Stimulated activated CD4-positive, alpha-beta T cell treated with anti-CD3 and anti-CD28 coated beads, Interleukin-15, amount 100 ng/mL, for 48 hours (primary cell): ENCODE measurements at regions not wholly inside any gene's neighbourhood (a gene's known extent, or its start where the extent isn't known, plus 50 kb on each side); places are given as distances from the start of the nearest gene placed in this dataset.

ENCODE experiments used
- DNase-seq, 2 donors: peaks; one replicate each; pipeline ENCODE4 v3.0.0-alpha.2; 2020; ENCODE audit warnings: low read depth in 2 of 2

DNA sequence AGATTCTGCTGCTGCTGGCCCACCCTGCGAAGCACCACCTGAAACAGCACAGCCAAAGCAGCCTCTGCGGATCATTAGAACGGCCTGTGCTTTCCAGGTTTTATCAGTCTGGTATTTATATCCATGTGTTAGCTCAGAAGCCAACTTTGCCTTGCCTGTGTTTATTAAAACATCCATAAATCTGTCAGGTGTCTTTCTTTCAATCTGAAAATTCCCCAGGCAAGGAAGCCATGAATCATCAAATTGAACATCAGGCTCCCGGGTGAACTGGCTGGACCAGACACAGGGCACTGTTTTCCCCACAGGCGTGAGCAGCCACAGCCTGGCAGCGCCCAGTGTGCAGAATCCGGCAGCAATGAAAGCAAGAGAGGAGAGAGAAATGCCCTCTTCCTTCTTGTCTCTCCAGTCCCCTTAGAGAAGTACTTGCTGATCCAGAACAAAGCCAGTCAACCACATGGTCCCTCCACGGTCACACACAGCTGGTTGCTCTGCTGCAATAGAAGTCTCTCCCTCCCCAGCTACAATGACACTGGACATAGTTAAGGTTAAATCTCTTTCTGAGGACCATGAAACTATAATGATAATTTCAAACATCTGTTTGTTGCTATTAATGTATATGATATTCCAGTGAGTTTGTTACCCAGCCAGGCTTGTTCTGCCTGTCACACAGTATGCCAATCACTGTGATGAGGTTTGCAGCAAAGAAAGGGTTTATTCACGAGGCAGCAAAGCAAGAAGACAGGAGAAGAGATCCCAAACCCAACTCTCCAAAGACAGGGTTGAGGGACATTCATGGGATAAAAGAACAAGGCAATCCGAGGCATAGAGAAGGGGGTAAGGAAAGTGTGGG, 212.1 kb upstream of the FMN2 start:
- no peak for DNase-seq

- DNase-seq, result no peak
Observed at GRCh38 chr1:239882967-239883366, 208.7 kb upstream of the FMN2 start.

GRCh38 chr1:239884796-239885195, 206.9 kb upstream of the FMN2 start:
- DNase-seq, result no peak

DNA sequence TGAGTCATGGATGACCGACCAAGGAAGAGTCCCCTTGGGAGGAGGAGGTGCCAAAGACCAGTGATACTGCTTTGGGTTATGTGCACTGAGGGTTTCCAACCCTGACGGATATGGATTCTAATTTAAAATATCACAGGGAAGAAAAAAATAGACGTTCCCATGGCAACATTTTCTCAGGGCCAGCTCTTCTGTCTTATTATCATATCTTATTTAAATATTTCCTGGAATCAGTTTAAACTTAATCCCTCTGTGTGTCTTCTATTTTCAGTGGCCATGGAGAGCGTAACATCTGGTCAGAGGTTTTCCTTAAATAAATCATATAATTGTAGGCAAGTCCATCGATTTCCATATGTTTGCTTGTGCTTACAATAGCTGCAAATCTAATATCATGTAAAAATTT, 205.4 kb upstream of the FMN2 start:
- DNase-seq, result no peak

DNA sequence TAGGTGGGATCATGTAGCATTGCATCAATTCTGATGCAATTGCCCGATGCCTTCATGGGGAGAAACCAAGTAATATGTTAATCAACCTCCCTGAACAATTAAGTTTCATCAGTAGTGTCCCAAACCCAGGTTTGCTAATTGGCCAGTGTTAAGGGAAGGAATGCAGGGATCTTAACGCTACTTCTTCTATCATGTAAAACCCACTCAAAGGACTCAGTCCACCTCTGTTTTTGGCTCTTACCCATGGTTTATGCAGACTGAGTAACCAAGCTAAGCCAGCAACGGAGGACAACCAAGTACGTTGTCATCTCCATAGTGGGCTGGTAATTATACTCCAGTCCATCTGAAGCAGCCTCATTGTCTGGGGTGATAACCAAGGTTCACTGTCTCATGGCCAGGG, 203.0 kb upstream of the FMN2 start:
- DNase-seq, result no peak

DNA sequence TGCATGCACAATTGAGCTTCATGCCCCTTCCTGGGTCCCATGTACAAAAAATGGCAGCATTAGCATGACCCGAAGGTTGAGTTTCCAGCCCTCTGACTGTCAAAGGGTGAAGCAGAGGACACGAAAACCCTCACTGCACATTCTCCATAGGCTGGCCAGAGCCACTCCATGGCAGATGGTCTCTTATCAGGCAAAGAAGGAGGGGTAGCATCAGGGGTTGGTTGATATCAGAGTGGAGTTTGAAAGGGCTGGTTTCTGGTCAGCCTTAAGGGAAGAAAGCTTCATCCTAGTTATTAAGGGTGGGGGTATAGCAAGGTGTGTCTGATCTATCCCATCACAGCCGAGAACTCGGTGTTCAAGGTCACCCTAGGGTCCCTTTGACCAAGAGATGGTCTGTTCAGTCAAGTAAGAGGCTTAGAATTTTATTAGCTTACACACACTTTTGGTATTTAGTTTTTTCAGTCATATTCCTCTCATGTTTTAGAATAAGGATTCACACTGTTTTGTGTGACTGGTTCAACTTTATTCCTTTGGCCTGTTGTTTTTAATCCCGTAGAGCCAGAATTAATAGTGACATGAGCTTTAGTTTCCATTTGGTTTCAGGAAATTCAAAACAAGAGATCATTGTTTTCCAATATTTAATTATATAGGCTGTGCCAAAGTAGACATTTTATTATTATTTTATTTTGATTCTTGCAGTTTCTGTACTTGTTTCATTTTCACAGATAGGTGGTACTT, 199.9 kb upstream of the FMN2 start:
- DNase-seq, result no peak

DNA sequence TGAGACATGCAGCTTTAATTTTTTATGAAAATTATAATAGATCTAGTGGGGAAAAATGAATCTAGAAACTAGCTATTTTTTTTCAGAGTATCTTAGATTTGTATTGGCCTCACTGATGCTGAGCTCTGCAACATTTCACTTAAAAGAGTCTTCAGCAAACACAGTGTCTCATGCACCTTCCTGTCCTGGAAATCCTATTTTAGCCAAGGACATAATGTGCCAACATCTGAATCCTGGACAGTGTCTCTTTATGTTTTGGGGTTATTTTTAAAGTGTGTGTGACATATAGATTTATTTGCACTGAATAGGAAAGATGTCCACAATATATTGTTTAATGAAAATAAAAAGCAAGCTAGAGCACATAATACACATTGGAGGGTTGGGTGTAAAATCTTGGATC, 199.1 kb upstream of the FMN2 start:
- no peak for DNase-seq

GRCh38 chr1:239893127-239893731, 198.5 kb upstream of the FMN2 start:
- no peak for DNase-seq

DNA sequence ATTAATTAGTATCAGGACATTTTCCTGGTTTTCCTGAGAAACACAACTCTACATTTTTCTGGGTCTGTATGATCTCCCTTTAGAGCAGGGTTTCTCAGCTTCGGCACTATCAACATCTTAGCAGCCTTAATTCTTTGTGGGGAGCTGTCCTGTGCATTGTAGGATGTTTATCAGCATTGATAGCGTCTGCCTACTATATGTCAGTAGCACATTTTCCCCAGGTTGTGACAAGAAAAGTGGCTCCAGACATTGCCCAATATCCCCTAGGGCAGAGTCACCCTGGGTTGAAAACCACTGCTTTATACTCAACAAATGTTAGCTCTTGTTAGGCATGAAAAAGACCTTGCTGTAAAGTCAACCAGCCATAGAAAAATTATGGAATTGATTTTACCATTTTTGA, 195.1 kb upstream of the FMN2 start:
- no peak for DNase-seq

GRCh38 chr1:239896980-239897379, 194.7 kb upstream of the FMN2 start:
- DNase-seq, result no peak

GRCh38 chr1:239897458-239897857, 194.2 kb upstream of the FMN2 start:
- no peak for DNase-seq

DNA sequence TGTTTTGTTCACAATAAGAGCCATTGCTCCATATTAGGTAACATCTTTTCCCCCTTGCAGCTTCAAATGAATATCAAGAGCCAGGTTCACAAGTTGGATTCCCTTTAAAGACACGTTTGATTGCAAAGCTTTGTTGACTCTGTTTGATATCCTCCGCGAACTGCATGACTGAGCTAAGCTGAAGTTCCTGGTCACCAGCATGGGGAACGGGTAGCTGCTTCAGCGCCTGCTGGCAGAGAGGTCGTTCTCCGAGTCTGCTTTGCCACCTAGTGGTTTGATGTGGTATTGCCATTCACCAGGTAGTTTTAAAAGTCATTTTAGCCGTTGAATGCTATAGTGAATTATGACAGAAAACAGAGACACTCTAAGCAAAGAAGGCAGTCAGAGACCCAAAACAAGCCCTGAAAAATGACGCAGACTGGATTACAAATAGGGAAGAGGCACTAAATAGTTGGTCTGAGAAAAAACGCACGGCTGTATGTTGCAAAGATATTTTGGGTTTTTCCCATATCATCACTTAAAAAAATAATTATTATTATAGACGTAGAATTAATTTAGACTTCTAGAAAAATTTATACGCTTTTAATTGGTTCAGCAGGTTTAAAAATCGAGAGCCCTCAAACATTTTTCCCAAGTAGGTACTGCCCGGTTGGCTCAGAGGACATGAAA, 193.5 kb upstream of the FMN2 start:
- peak; percentile 63 to 68 for DNase-seq

DNA sequence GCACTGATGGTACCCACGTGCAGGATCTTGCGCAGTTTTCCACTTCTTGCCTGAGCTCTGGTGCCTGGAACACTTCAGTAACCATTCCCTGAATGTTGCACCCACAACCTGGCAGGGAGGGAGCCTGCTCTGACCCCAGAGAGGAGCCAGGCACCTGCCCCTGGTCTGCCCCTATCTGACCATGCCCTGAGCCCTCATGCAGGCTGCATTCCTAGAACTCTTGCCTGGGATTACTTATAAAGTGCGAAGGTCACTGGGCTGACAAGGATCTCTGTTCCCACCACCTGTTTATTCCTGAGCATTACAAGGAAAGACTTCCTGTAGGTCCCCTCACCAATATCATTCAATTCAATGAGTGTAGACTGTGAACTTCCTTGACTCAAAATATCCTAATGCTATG, 191.9 kb upstream of the FMN2 start:
- no peak for DNase-seq

GRCh38 chr1:239906394-239906793, 185.3 kb upstream of the FMN2 start:
- no peak for DNase-seq

DNA sequence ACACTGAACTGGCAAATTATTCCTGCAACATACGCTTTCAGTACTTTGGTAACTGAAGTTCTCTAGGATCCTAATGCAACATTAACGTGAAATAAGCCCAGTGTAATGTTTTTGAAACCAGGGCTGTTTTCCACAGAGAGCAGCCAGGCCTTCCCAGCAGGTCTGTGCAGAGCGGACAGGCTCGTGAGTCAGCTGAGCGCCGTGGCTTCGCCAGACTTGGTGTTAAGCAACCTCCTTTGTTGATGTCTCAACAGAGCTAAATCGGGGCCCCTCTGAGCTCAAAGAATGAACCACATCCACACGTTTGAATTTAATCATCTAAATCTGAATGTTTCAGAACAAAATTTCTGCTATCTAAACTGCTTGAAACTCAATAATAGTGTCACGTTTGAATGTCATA, 181.8 kb upstream of the FMN2 start:
- no peak for DNase-seq

- DNase-seq, result no peak
Observed at GRCh38 chr1:239912471-239912870, 179.2 kb upstream of the FMN2 start.

GRCh38 chr1:239913141-239913585, 178.5 kb upstream of the FMN2 start:
- DNase-seq, result no peak

GRCh38 chr1:239914751-239915231, 176.9 kb upstream of the FMN2 start:
- no peak for DNase-seq

DNA sequence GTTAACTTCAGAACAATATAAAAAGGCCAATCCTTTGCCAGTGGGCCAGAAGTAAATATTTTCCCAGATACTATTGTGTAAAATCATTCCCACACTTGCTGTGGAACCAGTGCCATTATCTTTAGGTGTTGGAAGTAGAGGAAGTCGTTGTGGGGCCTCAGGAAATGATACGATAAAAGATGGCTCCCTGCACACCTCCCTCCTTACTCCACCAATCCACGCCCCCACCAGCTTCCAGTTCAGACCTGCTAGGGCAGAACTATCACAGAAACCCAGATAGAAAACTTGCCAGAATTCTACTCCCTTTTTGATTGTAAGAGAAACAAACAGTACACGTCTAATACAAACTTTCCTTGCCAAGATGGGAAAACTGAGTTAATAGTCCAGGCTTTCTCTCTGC, 173.0 kb upstream of the FMN2 start:
- DNase-seq, result no peak

- DNase-seq, result no peak
Observed at GRCh38 chr1:239920214-239920613, 171.5 kb upstream of the FMN2 start.

GRCh38 chr1:239922778-239923522, 168.7 kb upstream of the FMN2 start:
- DNase-seq, result no peak
